NOMO-1 (cell line): ENCODE measurements at regions not wholly inside any gene's neighbourhood (a gene's known extent, or its start where the extent isn't known, plus 50 kb on each side); places are given as distances from the start of the nearest gene placed in this dataset.
"Not testable (repeated sequence)": the region's sequence is repeated elsewhere in the genome, so short reads cannot be mapped to it uniquely, and the experiment has no call there.

Experiments
- DNase-seq, 2 experiments: peaks; one replicate each; lab custom pipeline; 2025; ENCODE audit not compliant: unreplicated experiment in 2 of 2; lab: John Stamatoyannopoulos, UW

GRCh38 chr4:11698846-11699590, 270.3 kb upstream of the HS3ST1 start:
- no peak for DNase-seq

GRCh38 chr4:11698033-11698432, 269.3 kb upstream of the HS3ST1 start:
- no peak for DNase-seq

- no peak for DNase-seq
These were observed 265.0 kb upstream of the HS3ST1 start for GRCh38 chr4:11693693-11694092.

- no peak for DNase-seq
These were observed 262.5 kb upstream of the HS3ST1 start for GRCh38 chr4:11691236-11691635.

GRCh38 chr4:11687727-11688126, 259.0 kb upstream of the HS3ST1 start:
- no peak for DNase-seq

- no peak for DNase-seq
These were observed 256.8 kb upstream of the HS3ST1 start for GRCh38 chr4:11685481-11685880.

- no peak for DNase-seq
These were observed 246.5 kb upstream of the HS3ST1 start for GRCh38 chr4:11675051-11675800.

GRCh38 chr4:11670304-11670703, 241.6 kb upstream of the HS3ST1 start:
- no peak for DNase-seq

GRCh38 chr4:11669156-11669555, 240.5 kb upstream of the HS3ST1 start:
- DNase-seq: no peak

- DNase-seq: no peak
These were observed 234.4 kb upstream of the HS3ST1 start for GRCh38 chr4:11663114-11663513.

- no peak for DNase-seq
These were observed 222.3 kb upstream of the HS3ST1 start for GRCh38 chr4:11650801-11651596.

GRCh38 chr4:11647433-11647832, 218.7 kb upstream of the HS3ST1 start:
- DNase-seq: no peak

- not testable (repeated sequence) for DNase-seq
These were observed 214.4 kb upstream of the HS3ST1 start for GRCh38 chr4:11643081-11643480.

GRCh38 chr4:11640584-11640983, 211.9 kb upstream of the HS3ST1 start:
- DNase-seq: no peak

- DNase-seq: no peak
These were observed 207.9 kb upstream of the HS3ST1 start for GRCh38 chr4:11636551-11636950.

GRCh38 chr4:11636031-11636430, 207.3 kb upstream of the HS3ST1 start:
- DNase-seq: no peak

- no peak for DNase-seq
These were observed 206.6 kb upstream of the HS3ST1 start for GRCh38 chr4:11635342-11635741.

- DNase-seq: no peak
These were observed 205.6 kb upstream of the HS3ST1 start for GRCh38 chr4:11634283-11634682.

GRCh38 chr4:11633430-11633829, 204.7 kb upstream of the HS3ST1 start:
- no peak for DNase-seq

- no peak for DNase-seq
These were observed 203.8 kb upstream of the HS3ST1 start for GRCh38 chr4:11632483-11632882.

GRCh38 chr4:11632025-11632424, 203.3 kb upstream of the HS3ST1 start:
- no peak for DNase-seq
